Coronary artery (tissue), 2 donors: ENCODE measurements at regions not wholly inside any gene's neighbourhood (a gene's known extent, or its start where the extent isn't known, plus 50 kb on each side); places are given as distances from the start of the nearest gene placed in this dataset.

Experiments used
- DNase-seq: peaks from one replicate; pipeline ENCODE4 v3.0.0-alpha.2; 2017; ENCODE audit warnings: low spot score
- H3K27ac ChIP-seq, 2 donors: fragments of 200-600 bp; sonication (generic); one replicate each; pipeline ENCODE4 v1.5.1; 2016 to 2019
- H3K4me3 ChIP-seq: fragments of 200-600 bp; sonication (generic); 2 replicates; pipeline ENCODE4 v1.5.1; 2016; ENCODE audit warnings: mild to moderate bottlenecking, moderate library complexity
- TF ChIP-seq, protein P1 (sequence below): fragments of 200-600 bp; sonication (generic); IDR thresholded peaks from one replicate; pipeline ENCODE4 v1.5.1; 2019; ENCODE audit warnings: antibody characterized with exemption

DNA sequence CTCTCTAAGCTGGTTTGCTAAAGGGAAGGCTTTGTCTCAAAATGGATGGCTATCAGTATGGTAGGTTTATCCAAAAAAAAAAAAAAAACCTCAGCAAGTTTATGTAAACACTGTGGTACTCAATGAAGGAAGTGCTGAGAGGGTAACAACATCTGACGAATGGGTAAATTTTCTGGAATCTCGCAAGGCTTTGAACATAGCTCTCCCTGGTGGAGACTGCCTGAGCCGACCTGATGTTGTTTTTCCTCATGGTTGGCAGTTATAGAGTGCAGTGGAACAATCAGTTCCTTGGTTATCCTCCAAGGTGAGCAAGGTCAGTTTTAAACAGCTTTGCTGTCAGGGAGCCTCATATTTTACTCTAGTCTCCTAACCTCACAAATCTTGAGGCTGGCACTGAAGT, 94.6 kb downstream of the ZPLD1 start:
- Histone ChIP-seq H3K27ac (no peak overlapping the region), H3K4me3 (no peak overlapping the region)
- TF ChIP-seq, protein P1, sequence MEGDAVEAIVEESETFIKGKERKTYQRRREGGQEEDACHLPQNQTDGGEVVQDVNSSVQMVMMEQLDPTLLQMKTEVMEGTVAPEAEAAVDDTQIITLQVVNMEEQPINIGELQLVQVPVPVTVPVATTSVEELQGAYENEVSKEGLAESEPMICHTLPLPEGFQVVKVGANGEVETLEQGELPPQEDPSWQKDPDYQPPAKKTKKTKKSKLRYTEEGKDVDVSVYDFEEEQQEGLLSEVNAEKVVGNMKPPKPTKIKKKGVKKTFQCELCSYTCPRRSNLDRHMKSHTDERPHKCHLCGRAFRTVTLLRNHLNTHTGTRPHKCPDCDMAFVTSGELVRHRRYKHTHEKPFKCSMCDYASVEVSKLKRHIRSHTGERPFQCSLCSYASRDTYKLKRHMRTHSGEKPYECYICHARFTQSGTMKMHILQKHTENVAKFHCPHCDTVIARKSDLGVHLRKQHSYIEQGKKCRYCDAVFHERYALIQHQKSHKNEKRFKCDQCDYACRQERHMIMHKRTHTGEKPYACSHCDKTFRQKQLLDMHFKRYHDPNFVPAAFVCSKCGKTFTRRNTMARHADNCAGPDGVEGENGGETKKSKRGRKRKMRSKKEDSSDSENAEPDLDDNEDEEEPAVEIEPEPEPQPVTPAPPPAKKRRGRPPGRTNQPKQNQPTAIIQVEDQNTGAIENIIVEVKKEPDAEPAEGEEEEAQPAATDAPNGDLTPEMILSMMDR = no peak
- DNase-seq = no peak

DNA sequence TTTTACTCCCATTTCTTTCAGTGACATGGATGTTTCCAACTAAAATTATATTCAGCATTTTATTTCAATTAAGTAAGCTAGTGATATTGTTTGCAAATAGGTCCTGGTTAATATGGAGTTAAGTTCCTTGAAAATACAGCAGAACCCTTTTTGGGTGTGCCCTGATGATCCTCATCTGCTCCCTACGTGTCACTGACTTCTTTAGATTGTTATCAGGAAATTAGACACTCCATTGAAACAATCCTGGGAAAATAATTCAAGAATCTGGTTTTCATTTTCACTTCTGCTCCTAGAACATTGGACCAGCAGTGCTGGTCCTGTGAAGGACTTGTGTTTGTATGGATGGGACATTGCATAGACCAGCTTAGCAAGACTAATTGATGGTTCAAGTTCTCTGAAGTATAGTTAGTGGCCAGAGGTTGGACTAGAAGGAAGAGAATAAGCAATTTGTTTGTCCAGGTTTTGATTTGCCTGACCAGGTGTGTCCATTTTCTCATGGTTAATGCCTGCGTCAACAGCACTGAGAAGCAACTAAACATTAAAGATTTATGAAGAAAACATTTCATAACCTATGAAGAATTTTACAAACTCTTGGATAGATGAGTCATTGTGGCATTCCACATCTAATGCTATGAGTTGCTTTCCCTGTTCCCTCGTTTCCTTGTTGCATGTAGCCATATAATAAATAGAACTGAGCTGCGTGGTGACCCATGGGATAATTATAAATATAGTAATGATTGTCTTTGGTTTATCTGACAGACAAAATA, 95.8 kb downstream of the ZPLD1 start:
- Histone ChIP-seq H3K4me3 (no peak overlapping the region), H3K27ac (no peak overlapping the region)
- DNase-seq = no peak
- TF ChIP-seq, protein P1 = no peak

DNA sequence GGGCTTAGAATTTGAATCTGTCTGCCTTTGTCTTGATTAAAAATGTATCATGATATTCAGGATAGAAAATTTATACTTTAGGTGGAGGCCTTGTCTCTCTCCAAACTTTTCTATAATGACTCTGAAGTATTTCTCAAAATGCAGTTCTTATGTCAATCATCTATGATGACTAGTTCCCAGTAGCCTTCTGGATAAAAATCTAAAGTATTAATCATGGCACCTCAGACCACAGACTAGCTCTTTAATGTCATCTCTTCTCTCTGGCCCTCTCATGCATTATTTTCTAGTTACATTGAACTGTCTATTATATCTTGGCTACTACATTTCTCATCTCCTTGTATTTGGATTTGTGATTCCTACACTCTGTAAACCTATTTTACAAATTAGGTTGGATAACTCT, 96.9 kb downstream of the ZPLD1 start:
- DNase-seq = no peak
- H3K4me3 ChIP-seq = no peak overlapping the region
- TF ChIP-seq, protein P1 = no peak

DNA sequence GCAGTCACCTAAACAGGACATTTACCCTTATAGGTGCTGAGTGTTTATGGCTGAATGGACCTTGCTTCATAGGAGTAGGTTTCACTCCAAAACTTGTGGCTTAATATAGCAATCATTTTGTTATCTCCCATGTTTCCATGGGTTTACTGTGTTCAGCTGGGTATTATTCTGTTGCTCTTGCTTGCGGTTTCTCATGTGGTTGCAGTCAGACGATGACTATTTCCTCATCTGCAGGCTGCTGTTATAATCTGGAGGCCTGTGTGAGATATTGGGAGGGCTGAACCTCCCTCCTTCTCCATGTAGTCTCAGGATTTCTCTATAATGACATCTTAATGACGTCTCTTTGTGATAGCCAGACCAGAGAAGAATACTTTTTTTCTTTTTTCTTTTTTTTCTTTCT, 98.1 kb downstream of the ZPLD1 start:
- TF ChIP-seq, protein P1 = no peak
- DNase-seq = no peak
- Histone ChIP-seq H3K27ac (no peak overlapping the region), H3K4me3 (no peak overlapping the region)

More for the DNA sequence above, 96.9 kb downstream of the ZPLD1 start:
- no peak overlapping the region for H3K27ac ChIP-seq

DNA sequence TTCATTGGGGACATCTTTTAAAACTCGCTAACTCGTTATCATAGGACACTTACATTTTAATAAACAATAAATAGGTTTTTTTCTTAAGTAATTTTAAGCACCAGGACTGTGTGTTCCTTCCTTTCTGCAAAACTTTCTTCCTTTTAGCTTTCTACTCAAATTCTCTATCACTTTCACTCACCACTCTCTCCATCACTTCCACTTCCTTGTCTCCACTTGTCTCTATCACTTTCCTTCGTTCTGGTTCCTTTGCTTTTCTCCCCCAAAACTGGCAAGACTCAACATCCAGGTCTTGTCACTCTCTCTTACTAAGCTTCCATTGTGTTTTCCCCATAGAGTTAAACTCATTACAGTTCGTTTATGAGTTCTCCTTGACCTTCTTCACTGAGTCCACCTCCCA, 99.0 kb downstream of the ZPLD1 start:
- DNase-seq = no peak
- H3K4me3 ChIP-seq = no peak overlapping the region
- TF ChIP-seq, protein P1 = no peak

DNA sequence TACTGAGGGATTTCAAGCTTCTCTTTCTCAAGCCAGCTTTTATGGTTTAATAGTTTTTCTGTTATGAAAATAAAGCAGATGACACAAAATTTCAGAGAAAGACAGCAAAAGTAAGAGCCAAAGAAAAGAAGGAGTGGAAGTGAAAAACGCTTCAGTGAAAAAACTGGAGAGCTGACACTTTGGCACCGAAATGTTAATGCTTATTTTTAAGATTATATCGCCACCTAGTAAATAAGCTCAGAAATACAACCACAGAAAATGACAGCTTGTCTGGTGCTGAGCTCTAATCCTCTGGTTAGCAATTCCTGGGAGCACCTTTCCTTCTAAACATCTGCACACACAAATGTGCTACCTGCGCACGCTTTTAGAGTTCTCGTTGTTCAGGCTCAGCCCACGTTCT, 101.6 kb downstream of the ZPLD1 start:
- no peak overlapping the region for H3K4me3 ChIP-seq
- H3K27ac ChIP-seq = no peak overlapping the region
- TF ChIP-seq, protein P1 = no peak
- DNase-seq = no peak

More for the DNA sequence above, 99.0 kb downstream of the ZPLD1 start:
- H3K27ac ChIP-seq = no peak overlapping the region

DNA sequence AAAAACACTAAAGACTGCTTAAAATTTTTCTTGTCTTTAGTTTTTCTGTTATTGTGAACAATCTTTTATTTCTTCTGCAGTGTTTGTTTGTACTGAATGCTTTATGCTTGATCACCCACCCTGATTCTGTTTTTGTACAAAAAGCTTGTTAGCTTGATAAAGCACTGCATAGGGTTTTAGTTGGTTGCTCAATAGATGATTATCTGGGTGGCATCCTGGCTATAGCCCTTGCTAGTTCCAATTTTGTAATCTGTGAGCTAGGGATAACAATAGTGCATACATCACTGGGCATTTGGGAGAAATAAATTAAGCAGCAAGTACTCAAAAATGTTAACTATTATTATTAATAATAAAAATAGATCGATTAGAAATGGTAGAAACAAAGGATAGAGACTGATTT, 102.3 kb downstream of the ZPLD1 start:
- TF ChIP-seq, protein P1 = no peak
- no peak for DNase-seq
- no peak overlapping the region for H3K27ac ChIP-seq
- no peak overlapping the region for H3K4me3 ChIP-seq
